CD4-positive, alpha-beta T cell treated with Interferon gamma for 1 hour (primary cell): ENCODE measurements at regions not wholly inside any gene's neighbourhood (a gene's known extent, or its start where the extent isn't known, plus 50 kb on each side); places are given as distances from the start of the nearest gene placed in this dataset.

Source experiments
- DNase-seq: peaks from one replicate; pipeline ENCODE4 v3.0.0-alpha.2; 2020

GRCh38 chr2:126437016-126437415 lies 218.9 kb upstream of the GYPC start:
- DNase-seq, result no peak

- DNase-seq, result no peak
Measured at GRCh38 chr2:126444512-126444911, 211.4 kb upstream of the GYPC start.

- DNase-seq, result no peak
Measured at GRCh38 chr2:126446106-126446695, 209.8 kb upstream of the GYPC start.

GRCh38 chr2:126448611-126449010 lies 207.3 kb upstream of the GYPC start:
- no peak for DNase-seq

GRCh38 chr2:126449677-126450076 lies 206.3 kb upstream of the GYPC start:
- DNase-seq, result no peak

- no peak for DNase-seq
Measured at GRCh38 chr2:126463892-126464674, 191.9 kb upstream of the GYPC start.

- no peak for DNase-seq
Measured at GRCh38 chr2:126467367-126468054, 188.4 kb upstream of the GYPC start.

- no peak for DNase-seq
Measured at GRCh38 chr2:126475031-126475430, 180.9 kb upstream of the GYPC start.

- no peak for DNase-seq
Measured at GRCh38 chr2:126476691-126477090, 179.3 kb upstream of the GYPC start.

- no peak for DNase-seq
Measured at GRCh38 chr2:126480033-126480432, 175.9 kb upstream of the GYPC start.

GRCh38 chr2:126482582-126483464 lies 173.1 kb upstream of the GYPC start:
- no peak for DNase-seq

GRCh38 chr2:126494593-126494992 lies 161.4 kb upstream of the GYPC start:
- no peak for DNase-seq

GRCh38 chr2:126495189-126495588 lies 160.8 kb upstream of the GYPC start:
- DNase-seq, result no peak

GRCh38 chr2:126496493-126496892 lies 159.5 kb upstream of the GYPC start:
- no peak for DNase-seq

GRCh38 chr2:126503476-126503875 lies 152.5 kb upstream of the GYPC start:
- no peak for DNase-seq

- no peak for DNase-seq
Measured at GRCh38 chr2:126504949-126505348, 151.0 kb upstream of the GYPC start.

- no peak for DNase-seq
Measured at GRCh38 chr2:126506786-126507185, 149.2 kb upstream of the GYPC start.

- DNase-seq, result no peak
Measured at GRCh38 chr2:126507425-126507911, 148.5 kb upstream of the GYPC start.

GRCh38 chr2:126510356-126510755 lies 145.6 kb upstream of the GYPC start:
- no peak for DNase-seq

- DNase-seq, result no peak
Measured at GRCh38 chr2:126510960-126511359, 145.0 kb upstream of the GYPC start.

GRCh38 chr2:126512026-126512425 lies 143.9 kb upstream of the GYPC start:
- no peak for DNase-seq

GRCh38 chr2:126513033-126513432 lies 142.9 kb upstream of the GYPC start:
- no peak for DNase-seq

- no peak for DNase-seq
Measured at GRCh38 chr2:126515471-126515870, 140.5 kb upstream of the GYPC start.
